ENCODE measurements at regions not wholly inside any gene's neighbourhood (a gene's known extent, or its start where the extent isn't known, plus 50 kb on each side); places are given as distances from the start of the nearest gene placed in this dataset.

DNA sequence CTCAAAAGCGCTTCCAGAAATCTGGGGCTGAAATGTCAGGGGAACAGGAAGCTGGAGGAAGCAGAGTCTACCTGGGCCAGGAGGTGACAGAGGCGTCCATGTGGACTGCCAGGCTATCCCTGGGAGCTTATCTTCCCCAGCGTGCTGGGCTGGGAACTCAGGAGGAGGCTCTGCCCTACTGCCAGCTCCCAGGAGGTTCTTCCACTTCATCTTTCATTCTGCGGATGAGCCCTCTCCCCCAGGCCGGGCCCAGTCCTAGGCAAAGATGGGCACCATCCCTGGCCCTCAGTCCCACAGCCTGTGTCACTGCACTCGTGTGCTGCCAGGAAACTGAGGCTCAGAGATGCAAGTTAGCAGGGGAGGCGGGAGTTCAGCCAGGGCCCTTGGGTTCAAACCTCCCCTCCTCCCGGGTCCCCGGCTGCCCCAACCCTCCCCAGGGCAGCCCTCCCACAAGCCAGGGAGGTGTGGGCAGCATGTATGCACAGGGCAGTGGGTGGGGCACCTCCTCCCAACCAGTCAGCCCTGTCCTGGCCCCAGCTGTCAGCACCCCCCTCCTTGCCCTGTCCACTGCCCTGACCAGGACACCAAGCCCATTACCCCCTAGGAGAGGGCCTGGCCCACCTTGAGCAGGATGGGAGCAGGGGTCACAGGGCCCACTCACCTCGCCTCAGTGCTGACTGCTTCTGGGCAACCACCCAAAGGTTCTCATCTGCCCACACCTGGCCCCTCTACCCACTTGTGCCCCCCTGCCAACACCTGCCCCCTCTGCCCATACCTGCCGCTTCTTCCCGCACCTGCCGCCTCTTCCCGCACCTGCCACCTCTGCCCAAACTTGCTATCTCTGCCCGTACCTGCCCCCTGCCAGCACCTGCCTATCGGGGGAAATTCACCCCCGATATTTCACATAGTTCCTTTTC, 226.0 kb downstream of the NPHP4 start:
- DNase-seq = no peak

DNA sequence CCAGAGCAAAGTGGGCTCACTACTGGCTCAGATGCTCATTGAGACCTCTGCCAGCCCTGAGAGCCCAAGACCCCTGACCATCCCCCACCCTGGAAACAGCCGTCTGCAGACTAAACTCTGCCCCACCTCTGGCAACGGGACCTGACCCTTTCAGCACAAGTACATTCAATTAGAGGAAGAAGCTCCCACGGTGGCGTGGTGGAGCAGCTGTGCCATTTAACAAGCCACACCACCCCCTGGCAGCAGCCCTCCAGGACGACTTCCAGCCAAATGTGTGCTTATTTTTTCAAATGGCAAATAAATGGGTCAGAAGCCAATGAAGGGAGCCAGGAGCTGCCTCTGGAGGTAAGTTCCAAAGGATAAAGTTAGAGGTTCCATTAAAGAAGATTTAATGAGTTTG, 226.7 kb downstream of the NPHP4 start:
- DNase-seq = no peak

- no peak for DNase-seq
Observed at GRCh38 chr1:5764959-5765358, 227.3 kb downstream of the NPHP4 start.

DNA sequence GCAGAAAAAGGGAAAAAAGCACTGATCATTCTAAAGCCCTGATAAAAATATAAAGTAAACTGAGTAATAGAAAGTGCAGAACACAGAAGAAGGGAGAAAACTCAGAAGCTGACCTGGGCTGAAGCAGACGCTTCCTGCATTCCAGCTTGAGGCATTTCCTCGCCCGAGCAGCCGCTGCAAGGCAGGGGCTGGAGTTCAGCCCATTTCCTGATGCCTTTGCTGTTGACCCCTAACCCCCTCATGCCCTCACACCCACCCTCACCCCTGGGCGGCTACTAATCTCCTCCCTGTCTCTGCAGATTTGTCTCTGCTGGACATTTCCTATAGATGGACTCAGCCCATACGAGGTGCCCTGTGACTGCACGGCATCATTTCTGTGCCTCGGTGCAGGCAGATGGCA, 227.8 kb downstream of the NPHP4 start:
- DNase-seq = no peak

GRCh38 chr1:5763696-5764370, 228.4 kb downstream of the NPHP4 start:
- no peak for DNase-seq

- DNase-seq = no peak
Observed at GRCh38 chr1:5758859-5759578, 233.2 kb downstream of the NPHP4 start.

- no peak for DNase-seq
Observed at GRCh38 chr1:5758000-5758858, 234.0 kb downstream of the NPHP4 start.

DNA sequence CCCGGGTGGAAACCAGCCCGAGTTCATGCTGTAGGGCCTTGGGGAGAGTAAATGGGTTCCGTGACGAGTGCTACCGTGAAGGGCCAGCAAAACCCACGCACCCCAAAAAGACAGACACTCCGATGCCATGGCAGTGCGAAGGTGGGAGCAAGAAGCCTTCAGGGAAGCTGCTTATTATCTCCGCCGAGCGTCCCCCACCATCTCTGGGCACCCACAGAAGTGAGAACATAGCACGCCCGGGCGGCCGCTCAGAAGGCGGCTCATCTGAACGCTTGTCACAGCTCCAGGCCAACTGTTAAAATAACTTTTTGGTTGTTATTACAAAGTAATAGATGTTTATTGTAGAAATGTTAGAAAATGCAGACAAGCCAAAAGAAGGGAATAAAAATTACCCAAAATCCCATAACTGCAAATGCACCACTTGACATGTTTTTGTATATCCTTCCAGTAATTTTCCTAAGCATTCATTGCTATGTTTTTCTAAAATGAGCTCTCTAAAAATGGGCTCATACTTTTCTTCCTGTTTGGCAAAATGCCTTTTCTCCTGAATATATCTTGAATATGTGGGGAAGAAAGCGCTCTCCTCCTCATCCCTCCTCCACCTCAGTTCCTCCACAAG, 234.9 kb downstream of the NPHP4 start:
- no peak for DNase-seq

DNA sequence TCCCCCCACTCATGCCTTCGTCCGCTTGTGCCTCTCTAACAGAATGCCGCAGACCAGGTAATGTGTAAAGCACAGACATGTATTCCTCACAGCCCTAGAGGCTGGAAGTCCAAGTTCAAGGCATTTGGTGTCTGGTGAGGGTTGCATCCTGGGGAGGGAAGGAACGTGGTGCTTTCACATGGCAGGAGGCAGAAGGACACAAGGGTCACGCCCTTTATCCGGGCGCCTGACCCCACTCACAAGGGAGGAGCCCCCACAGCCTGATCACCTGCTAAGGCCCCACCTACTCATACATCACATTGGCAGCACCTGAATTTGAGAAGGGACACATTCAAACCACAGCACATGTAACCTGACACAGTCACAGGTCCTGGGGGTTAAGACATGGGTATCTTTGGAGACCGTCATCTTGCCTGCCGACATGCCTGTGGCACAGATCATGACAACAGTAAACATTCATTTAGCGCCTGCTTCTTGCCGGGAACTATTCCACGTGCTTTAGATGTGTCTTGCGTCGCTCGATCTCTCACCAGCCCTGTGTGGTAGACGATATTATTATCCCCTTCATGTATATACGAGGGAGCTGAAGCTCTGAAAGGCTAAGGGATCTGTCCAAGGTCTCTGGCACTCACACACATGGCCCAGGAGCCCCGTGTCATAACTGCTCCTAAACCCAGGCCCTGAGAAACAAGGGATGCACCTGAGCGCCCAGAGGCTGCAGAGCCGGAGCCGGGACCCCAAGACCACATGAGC, 235.6 kb downstream of the NPHP4 start:
- no peak for DNase-seq

- DNase-seq = no peak
Observed at GRCh38 chr1:5755552-5756125, 236.6 kb downstream of the NPHP4 start.

DNA sequence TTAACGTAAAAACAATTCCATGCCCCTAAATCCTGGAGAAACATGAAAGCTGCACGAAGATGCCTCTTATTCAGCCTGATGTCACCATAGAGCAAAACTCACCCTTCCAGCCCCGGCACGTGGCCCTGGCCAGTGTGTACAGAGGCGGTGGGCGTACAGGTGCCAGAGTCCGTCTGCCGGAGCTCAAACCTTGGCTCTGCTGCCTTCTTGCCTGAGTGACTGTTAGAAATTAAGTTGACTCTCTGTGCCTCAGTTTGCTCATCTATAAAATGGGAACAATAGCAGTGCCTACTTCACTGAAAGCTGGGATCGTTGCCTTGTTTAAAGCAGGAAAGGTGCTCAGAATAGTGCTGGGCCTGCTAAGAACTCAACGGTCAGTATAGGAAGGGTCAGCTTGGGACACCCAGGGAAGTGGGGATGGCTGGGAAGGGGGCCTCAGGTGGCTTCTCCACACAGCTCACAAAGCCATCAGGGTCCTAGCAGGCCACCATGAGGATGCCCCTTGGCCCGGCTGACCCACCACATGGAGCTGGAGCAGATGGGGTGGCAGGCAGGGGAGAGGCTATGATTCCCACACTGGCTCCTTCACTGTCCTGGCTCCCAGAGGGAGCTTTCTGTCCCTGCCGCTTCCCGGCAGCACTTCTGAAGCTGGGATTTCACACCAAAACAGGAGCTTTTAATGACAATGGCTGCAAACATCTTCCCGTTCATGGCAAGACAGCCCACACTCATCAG, 237.2 kb downstream of the NPHP4 start:
- no peak for DNase-seq

DNA sequence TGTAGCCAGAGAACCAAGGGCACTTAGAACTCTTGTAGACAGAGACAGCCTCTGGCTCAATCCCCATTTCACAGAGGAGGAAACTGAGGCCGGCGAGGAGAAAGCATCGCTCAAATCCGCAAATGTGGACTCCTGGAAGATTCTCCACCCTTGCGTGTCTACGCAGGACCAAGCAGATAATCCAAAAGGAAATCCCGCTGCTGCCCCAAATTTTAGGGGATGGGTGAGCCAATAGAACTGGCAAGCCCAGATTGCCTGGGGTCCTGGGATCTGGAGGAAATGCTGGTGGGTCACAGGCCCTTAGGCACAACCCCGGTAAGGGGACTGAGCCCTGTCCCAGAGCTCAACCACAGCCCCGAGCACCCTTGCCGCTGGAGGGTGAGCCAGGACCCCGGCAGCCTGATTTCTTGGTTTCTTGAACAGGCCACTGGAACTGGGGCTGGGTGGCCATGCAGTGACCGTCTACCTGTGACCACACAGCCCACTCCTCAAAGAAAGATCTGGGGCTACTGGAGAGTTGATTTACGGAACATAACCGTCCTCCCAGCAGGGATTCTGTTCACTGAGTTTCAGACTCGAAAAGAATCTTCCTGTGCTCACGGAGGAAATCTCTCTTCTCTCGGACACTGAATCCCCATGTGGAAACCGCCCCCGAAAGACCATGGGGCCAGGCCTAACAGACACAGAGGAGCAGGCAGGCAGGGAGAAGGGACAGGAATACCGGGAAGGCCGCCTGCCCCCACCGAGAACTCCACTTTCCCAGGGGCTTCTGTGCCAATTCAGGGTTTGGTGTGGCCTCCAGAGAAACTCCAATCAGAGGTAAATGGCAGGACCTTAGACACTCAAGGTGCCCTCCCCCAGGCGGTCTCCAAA, 238.4 kb downstream of the NPHP4 start:
- DNase-seq = no peak

DNA sequence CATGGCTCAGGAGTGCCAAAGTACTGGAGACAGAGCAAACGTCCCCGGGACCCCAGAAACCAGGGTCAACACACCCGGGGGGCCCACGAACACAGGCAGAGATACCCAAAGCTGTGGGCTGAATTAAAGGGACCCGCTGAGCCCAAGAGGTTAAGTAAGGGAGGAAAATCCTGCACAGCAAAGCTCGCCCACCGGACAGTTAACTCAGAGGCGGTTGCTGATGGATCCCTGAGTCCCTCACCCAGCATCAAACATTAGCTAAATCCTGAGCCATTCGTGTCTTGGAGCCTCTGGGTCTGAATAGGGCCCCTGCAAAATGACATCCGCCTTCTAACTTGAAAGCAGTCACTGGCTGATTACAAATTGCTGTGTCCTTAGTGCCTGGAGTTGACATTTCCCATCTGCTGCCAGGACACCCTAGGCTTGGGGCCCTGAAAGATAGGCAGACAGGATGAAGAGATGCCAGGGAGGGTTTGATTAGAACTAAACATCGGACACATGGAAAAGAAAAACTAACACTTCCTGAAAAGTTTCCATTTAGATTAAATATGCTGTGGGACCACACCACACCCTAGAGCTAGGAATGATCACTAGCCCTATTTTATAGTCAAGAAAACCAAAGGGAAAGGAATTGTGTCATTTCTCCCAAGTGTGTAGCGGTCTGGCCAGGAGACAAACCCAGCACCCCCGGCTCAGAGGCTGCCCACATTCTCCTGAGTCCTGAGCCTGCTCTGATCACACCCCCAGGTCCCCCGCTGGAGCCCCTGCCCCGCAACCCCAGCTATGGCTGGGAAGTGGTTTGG, 239.3 kb downstream of the NPHP4 start:
- DNase-seq = no peak

DNA sequence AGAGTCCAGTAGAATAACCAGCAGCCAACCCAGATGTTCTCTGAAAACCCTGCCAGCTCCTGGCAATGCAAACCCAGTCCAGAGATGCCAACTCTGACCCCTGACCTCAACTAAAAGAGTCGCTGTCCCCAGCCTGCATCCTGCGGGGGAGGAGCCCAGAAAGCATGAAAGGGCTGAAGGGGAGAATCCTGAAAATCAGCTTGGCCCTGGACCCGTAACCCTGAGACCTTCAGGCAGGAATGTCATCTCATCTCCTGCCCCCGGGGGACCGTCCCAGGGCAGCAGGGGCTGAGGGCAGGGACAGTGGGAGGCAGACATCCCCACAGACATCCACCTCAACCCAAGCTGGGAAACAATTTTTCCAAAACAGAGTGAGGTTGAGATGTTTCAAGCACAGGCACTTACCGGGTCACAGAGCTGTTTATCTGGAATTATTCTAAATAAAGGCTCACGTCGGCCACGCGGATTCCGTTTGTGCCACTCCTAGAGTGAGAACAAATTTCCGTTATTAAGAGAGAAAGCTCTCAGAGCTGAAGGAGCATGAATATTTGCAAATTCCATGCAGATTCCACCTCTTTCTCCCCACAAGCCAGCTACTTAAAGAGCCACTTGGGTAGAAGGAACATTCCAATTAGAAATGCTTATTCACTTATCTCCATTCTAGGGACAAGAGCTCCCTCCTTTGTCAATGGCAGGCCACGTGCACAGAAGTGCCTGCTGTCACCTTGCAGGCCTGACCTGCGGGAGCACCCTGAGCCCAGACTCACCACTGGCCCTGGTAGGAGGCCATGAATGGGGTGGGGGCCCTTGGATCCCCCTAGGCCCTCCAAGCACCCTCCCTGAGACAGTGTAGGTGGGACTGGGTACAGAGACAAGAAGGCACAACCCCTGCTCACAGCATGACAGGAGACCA, 240.1 kb downstream of the NPHP4 start:
- DNase-seq = peak; percentile 12

DNA sequence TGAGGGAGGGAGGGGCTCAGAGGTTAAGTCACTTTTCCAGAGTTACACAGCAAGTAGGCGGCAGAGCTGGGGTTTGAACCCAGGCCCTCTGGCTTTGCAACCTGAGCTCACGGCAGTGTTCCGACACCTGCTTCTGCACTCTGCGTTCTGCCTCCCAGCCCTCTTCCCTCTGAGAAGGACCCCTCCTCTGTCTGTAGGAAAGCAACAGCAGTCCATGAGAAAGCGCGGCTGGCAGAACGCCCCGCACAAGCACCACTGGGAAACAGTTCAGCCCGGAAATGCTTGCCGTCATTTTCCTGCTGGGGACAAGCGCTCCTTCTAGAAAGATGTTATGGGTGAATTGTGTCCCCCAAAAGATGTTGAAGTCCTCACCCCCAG, 241.1 kb downstream of the NPHP4 start:
- no peak for DNase-seq

DNA sequence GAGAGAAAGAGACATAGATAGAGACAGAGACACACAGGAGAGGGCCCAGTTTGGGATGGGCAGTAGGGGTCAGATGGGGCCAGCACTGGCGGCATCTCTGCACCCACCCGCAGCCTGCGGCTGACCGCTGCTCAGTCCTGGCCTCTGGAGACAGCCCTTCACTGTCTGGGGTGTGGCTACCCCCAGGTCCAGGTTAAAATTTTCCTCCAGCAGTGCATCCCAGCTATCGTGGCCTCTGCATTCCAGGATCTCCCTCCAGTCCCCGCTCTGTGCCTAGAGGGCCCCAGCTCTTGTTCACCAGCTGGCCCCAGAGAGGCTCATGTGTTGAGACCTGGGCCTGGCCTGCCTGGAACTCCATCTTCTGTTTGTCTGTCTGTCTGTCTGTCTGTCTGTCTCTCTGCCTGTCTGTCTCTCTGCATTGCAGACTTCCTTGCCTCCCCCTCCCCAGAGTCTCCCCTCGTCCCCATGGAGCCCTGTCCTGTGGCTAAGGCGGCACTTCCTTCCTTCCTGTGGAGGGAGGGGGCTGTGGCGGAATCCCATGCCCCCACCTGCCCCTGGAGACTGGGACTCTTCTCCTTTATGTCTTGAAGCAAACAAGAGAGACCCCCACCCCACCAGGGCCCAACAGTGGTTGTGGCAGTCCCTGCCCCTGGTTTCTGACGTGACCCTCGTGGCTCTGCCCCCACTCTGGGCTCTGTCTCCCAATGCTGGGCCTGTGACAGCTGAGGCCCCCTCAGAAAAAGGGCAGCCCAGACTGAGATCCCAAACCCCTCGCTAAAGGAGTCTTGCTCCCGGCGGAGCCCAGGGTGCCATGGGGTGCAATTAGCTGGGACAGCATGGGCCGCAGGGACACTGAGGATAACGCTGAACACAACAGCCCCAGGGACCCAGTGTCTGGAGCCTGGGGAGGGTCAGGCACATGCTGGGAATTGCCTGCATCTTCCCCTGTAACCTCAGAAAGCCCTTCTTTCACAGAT, 241.8 kb downstream of the NPHP4 start:
- no peak for DNase-seq
